ENCODE measurements at regions not wholly inside any gene's neighbourhood (a gene's known extent, or its start where the extent isn't known, plus 50 kb on each side); places are given as distances from the start of the nearest gene placed in this dataset.
"Not testable (repeated sequence)": the region's sequence is repeated elsewhere in the genome, so short reads cannot be mapped to it uniquely, and the experiment has no call there.

- no peak for DNase-seq (ENCODE audit: low spot score)
Observed at GRCh38 chr11:91023731-91024130, 800.9 kb upstream of the CHORDC1 start.

- no peak for DNase-seq (ENCODE audit: low spot score)
Observed at GRCh38 chr11:91011503-91011902, 788.7 kb upstream of the CHORDC1 start.

- no peak for DNase-seq (ENCODE audit: low spot score)
Observed at GRCh38 chr11:91005458-91005857, 782.6 kb upstream of the CHORDC1 start.

DNA sequence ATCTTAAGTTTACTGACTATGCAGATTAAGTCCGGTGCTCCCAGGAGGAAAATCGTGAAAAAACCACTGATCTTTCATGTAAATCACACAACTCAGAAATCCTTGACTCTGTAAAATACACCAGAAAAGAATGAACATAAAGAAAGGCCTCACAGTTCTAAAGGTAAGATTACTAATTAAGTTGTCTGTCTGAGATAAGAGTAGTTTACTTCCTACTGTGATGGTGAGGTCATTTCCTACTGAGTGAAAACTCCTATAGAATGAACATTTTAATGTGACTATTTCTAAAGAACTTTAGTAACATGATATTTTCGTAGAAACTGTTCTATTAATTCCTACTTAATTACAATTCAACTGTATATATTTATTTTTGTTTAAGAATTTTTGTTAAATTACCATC lies 774.4 kb upstream of the CHORDC1 start:
- DNase-seq (ENCODE audit: low spot score) = no peak

DNA sequence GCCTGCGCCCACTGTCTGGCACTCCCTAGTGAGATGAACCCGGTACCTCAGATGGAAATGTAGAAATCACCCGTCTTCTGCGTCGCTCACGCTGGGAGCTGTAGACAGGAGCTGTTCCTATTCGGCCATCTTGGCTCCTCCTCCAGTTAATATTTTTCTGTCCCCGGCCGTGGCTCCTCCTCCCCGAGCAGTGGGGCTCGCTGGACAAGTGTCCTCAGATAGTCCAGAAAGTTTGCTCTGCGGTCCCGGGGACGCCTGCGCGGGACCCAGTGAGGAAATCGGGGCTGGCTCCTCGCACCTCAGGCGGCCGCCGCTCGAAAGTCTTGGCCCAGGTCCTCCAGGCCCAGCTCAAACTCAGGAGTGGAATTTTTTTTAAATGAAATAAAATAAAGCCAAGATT lies 749.3 kb upstream of the CHORDC1 start:
- DNase-seq (ENCODE audit: low spot score) = not testable (repeated sequence)

DNA sequence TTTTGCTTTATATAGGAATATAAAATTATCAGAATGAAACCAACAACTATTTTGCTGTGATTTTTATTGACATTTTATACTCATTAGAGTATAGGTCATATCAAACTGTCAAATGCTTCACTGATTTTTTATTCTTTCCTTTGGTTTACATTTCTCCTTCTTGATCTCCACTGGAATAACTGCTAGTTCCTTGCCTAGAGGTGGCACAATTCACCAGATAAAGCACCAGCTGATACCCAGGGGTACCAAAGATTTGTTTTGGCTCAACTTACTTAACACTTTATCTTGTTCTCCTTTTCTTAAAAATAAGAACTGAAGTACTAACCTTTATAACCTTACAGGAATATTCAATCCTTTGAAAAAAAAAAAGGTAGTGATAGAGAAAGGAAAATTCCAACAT lies 725.1 kb upstream of the CHORDC1 start:
- DNase-seq (ENCODE audit: low spot score) = no peak

GRCh38 chr11:90930252-90930651 lies 707.4 kb upstream of the CHORDC1 start:
- no peak for DNase-seq (ENCODE audit: low spot score)

DNA sequence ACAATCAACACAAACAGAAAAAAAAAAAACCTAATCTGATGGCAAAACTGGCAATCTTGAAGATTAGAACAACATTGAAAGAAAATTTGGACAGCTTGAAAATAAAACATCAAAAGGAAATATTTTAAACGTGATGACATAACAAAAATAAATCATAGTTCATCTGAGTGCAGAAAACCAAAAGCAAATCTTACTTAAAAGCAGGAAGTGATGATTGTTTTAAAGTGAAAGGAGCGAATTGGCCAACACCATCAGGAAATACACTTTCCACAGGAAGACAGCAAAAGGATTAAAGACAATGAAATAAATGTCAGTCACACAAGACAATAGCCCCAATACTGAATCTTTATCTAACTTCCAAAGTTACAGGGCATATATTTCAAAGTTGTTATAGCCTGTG lies 696.5 kb upstream of the CHORDC1 start:
- DNase-seq (ENCODE audit: low spot score) = no peak

DNA sequence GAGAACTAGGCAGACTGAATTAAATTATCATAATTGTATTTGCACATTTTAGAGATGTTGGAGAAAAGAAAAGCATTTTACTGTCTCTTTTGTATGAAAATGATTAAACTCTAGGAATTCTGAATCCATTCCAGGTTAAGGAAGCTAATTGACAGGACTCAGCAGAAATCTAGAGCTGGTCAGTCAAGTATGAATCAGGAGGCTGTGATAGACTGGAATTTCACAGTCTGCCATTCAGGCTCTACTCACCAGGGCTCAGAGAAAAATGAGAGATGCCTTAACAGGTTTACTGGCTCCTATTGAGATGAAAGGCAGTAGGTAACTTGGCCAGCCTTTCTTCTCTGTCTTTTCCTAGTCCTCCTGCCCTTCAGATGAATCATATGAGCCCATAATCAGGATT lies 693.9 kb upstream of the CHORDC1 start:
- DNase-seq (ENCODE audit: low spot score) = no peak

GRCh38 chr11:90913131-90913668 lies 690.4 kb upstream of the CHORDC1 start:
- DNase-seq (ENCODE audit: low spot score) = no peak

GRCh38 chr11:90912631-90913030 lies 689.8 kb upstream of the CHORDC1 start:
- no peak for DNase-seq (ENCODE audit: low spot score)

- no peak for DNase-seq (ENCODE audit: low spot score)
Observed at GRCh38 chr11:90911192-90911591, 688.3 kb upstream of the CHORDC1 start.

- DNase-seq (ENCODE audit: low spot score) = no peak
Observed at GRCh38 chr11:90908074-90908473, 685.2 kb upstream of the CHORDC1 start.

- DNase-seq (ENCODE audit: low spot score) = no peak
Observed at GRCh38 chr11:90895850-90896249, 673.0 kb upstream of the CHORDC1 start.

DNA sequence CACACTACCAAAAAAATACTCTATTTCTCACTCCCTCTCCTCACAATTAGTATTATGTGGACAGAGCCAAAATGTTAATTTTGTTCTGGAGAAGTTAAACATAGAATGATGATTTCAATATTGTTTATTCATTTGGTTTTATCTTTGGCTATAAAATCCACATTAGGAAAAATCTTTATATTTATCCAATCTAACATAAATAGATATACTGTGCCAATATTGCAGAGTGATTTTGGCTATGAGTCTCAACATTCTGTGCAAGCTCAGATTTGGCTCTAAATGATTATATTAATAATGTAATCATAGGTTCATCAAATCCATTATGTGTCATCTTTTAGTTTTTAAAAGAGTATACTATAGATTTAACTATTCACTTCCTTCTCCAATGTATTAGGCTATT lies 667.5 kb upstream of the CHORDC1 start:
- DNase-seq (ENCODE audit: low spot score) = no peak

DNA sequence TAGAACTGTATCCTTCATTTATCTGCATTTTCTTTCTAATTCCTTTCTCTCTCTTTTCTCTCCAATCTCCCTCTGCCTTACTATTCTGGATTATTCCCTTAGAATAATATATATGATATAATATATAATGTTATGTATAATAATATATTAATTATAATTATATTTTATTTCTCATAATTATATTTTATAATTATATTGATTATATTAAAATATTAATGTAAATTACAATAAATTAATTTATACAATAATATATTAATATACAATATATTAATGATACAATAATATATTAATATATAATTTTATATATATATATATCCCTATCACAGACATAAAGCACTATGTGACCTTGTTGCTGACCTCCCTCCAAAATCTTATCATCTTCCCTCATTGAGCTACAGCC lies 661.3 kb upstream of the CHORDC1 start:
- no peak for DNase-seq (ENCODE audit: low spot score)

DNA sequence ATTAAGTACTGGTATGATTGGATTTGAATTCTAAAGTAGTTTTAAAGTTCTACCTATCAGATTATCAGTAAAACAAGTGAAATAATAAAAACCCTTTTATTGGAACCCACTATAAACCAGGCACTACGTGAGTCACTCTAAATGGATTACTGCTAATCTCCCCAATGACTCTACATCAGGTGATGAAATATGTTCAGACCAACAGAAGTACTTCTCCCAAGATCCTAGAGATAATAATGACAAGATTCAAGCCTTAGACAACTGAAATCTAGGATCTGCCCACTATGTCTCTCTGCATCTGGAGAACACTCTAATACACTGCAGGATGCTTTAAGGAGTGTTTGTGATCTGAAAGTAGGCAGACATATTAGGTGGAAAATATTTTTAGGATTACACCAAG lies 652.1 kb upstream of the CHORDC1 start:
- no peak for DNase-seq (ENCODE audit: low spot score)

DNA sequence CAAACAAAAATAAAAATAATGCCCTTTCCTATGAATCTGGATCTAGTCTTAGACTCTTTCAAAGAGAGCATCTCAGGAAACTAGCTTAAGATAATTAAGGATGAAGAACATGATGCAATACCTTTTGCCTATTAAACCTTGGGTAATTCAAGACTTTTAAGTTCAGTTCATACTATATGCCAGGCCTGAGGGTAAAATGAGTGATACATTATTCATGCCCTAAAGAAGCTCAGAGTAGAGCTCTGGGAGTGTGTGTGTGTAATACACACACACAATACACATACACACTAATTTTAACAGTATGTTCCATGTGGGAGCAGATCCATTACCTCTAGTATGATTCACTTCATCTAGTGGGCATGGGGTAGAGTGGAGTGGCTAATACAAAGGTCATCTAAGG lies 651.4 kb upstream of the CHORDC1 start:
- DNase-seq (ENCODE audit: low spot score) = no peak

- no peak for DNase-seq (ENCODE audit: low spot score)
Observed at GRCh38 chr11:90867416-90867815, 644.6 kb upstream of the CHORDC1 start.

DNA sequence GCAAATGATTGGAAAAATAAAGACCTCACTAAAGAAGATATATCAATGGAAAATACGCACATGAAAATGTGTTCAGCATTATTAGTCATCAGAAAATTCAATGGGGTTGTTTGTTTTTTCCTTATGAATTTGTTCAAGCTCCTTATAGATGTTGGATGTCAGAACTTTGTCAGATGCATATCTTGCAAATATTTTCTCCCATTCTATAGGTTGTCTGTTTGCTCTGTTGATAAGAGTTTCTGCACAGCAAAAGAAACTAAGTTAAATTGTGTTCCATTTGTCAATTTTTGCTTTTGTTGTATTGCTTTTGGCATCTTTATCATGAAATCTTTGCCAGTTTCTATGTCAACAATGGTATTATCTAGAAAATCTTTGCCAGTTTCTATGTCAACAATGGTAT lies 633.9 kb upstream of the CHORDC1 start:
- no peak for DNase-seq (ENCODE audit: low spot score)

DNA sequence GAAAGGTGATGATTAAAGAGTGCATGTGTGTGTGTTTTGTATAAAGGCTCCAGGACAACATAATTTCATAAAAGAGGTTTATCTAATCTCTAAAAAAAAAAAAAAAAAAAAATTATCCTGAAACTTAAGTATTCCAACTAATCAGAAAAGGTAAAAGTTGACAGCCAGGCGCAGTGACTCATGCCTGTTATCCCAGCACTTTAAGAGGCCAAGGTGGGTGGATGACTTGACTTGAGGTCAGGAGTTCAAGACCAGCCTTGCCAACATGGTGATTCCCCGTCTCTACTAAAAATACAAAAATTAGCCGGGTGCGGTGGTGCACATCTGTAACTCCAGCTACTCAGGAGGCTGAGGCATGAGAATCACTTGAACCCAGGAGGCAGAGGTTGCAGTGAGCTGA lies 632.7 kb upstream of the CHORDC1 start:
- no peak for DNase-seq (ENCODE audit: low spot score)

DNA sequence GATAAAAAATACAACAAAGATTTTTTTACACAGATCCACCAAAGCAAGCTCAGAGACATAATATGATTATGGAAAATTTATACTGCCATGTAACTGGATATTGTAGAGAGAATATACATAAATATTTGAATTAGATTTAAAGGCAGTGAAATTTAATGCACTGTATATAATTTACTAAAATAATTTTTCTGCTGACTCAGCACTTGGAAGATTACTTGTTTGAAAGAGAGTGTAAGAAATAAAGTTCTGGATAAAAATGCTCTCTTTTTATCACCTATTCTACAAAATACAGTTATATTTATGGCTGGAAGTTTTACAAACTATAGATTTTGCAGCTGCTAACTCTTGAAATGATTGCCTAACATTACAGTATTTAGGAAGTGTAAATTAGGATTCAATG lies 628.3 kb upstream of the CHORDC1 start:
- DNase-seq (ENCODE audit: low spot score) = no peak

- no peak for DNase-seq (ENCODE audit: low spot score)
Observed at GRCh38 chr11:90849312-90849711, 626.5 kb upstream of the CHORDC1 start.

- no peak for DNase-seq (ENCODE audit: low spot score)
Observed at GRCh38 chr11:90847268-90847886, 624.5 kb upstream of the CHORDC1 start.

GRCh38 chr11:90846628-90847027 lies 623.8 kb upstream of the CHORDC1 start:
- DNase-seq (ENCODE audit: low spot score) = no peak
